ENCODE measurements at regions not wholly inside any gene's neighbourhood (a gene's known extent, or its start where the extent isn't known, plus 50 kb on each side); places are given as distances from the start of the nearest gene placed in this dataset.

DNA sequence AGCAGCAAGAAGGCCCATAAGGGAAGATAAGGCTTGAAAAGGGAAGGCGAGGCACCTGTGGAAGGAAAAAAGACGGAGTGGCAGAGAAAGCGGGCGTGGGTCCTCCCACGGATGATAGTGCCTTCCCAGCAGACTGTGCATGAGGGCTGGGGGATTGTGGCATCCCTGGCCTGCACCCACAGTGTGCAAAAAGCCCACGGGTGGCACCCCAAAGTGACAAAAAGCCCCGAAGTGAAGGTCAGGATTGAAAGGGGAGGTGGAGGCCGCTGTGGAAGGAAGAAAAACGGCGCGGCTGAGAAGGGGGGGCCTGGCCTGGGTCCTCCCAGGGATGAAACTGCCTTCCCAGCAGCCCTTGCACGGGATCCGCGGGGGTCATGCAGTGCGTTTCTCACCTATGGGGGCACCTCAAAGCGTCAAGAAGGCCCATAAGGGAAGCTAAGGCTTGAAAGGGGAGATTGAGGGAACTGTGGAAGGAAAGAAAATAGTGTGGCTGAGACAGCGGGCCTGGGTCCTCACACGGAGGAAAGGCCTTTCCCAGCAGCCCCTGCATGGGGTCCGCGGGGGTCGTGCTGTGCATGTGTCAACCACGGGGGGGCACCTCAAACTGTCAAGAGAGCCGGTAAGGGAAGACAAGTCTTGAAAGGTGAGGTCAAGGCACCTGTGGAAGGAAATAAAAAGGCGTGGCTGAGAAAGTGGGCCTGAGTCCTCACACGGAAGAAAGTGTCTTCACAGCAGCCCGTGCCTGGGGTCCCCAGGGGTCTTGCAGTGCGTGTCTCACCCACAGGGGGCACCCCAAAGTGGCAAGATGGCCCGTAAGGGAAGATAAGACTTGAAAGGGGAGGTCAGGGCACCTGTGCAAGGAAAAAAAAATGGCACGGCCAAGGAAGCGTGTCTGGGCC, 274.1 kb downstream of the ALG10 start:
- no peak overlapping the region for H2AFZ ChIP-seq
- no peaks in the 10 kb centered on the region for H3K36me3 ChIP-seq (ENCODE audit: control insufficient read depth, insufficient read depth, low read length)
- no peak overlapping the region for H3K4me3 ChIP-seq (ENCODE audit: low read depth, low read length)
- H3K27ac ChIP-seq, result no peak overlapping the region
- H3K79me2 ChIP-seq, result no peaks in the 10 kb centered on the region
- TF ChIP-seq, protein P1, sequence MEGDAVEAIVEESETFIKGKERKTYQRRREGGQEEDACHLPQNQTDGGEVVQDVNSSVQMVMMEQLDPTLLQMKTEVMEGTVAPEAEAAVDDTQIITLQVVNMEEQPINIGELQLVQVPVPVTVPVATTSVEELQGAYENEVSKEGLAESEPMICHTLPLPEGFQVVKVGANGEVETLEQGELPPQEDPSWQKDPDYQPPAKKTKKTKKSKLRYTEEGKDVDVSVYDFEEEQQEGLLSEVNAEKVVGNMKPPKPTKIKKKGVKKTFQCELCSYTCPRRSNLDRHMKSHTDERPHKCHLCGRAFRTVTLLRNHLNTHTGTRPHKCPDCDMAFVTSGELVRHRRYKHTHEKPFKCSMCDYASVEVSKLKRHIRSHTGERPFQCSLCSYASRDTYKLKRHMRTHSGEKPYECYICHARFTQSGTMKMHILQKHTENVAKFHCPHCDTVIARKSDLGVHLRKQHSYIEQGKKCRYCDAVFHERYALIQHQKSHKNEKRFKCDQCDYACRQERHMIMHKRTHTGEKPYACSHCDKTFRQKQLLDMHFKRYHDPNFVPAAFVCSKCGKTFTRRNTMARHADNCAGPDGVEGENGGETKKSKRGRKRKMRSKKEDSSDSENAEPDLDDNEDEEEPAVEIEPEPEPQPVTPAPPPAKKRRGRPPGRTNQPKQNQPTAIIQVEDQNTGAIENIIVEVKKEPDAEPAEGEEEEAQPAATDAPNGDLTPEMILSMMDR (IDR thresholded peaks at IDR 0.05), result no peak
- H3K9ac ChIP-seq, result no peak overlapping the region
- H3K9me3 ChIP-seq (ENCODE audit: control insufficient read depth, low read length), result no peaks in the 10 kb centered on the region
- H3K27me3 ChIP-seq (ENCODE audit: control insufficient read depth, insufficient read depth, low read length), result no peaks in the 10 kb centered on the region
- H3K4me2 ChIP-seq (ENCODE audit: low read length), result no peak overlapping the region
- no peaks in the 10 kb centered on the region for H3K4me1 ChIP-seq

DNA sequence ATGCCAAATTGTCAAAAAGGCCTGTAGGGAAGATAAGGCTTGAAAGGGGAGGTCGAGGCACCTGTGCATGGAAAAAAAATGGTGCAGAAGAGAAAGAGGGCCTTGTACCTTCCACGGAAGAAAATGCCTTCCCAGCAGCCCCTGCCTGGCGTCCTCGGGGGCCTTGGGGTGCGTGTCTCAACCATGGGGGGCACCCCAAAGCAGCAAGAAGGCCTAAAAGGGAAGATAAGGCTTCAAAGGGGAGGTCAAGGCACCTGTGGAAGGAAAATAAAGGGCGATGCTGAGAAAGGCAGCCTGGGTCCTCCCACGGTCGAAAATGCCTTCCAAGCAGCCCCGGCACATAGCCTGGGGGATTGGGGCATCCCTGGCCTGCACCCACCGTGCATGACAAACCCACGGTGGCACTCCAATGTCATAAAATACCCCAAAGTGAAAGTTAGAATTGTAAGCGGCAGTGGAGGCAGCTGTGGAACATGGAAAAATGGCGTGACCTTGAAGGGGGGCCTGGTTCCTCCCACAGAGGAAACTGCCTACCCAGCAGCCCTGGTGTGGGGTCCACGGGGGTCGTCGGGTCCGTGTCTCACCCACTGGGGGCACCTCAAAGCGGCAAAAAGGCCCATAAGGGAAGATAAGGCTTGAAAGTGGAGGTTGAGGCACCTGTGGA, 275.0 kb downstream of the ALG10 start:
- Histone ChIP-seq H3K27ac (no peak overlapping the region), H3K4me1 (no peaks in the 10 kb centered on the region), H2AFZ (no peak overlapping the region), H3K79me2 (no peaks in the 10 kb centered on the region), H3K27me3 (ENCODE audit: control insufficient read depth, insufficient read depth, low read length) (no peaks in the 10 kb centered on the region), H3K36me3 (ENCODE audit: control insufficient read depth, insufficient read depth, low read length) (no peaks in the 10 kb centered on the region), H3K9me3 (ENCODE audit: control insufficient read depth, low read length) (no peaks in the 10 kb centered on the region), H3K9ac (no peak overlapping the region), H3K4me2 (ENCODE audit: low read length) (no peak overlapping the region), H3K4me3 (ENCODE audit: low read depth, low read length) (no peak overlapping the region)
- TF ChIP-seq, protein P1 (IDR thresholded peaks at IDR 0.05), result no peak

DNA sequence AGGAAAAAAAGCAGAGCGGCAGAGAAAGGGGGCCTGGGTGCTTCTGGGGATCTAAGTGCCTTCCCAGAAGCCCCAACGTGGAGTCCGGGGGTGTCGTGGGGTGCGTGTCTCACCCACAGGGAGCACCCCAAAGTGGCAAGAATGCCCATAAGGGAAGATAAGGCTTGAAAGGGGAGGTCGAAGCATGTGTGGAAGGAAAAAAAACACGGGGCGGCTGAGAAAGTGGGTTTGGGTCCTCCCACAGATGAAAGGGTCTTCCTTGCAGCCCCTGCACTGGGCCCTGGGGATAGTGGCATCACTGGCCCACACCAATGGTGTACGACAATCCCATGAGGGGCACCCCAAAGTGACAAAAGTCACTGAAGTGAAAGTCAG, 275.5 kb downstream of the ALG10 start:
- Histone ChIP-seq H3K9me3 (ENCODE audit: control insufficient read depth, low read length) (no peaks in the 10 kb centered on the region), H3K4me2 (ENCODE audit: low read length) (no peak overlapping the region), H3K27me3 (ENCODE audit: control insufficient read depth, insufficient read depth, low read length) (no peaks in the 10 kb centered on the region), H3K4me1 (no peaks in the 10 kb centered on the region), H3K4me3 (ENCODE audit: low read depth, low read length) (no peak overlapping the region), H3K27ac (no peak overlapping the region), H3K36me3 (ENCODE audit: control insufficient read depth, insufficient read depth, low read length) (no peaks in the 10 kb centered on the region), H2AFZ (no peak overlapping the region), H3K79me2 (no peaks in the 10 kb centered on the region), H3K9ac (no peak overlapping the region)
- TF ChIP-seq, protein P1 (IDR thresholded peaks at IDR 0.05), result no peak

DNA sequence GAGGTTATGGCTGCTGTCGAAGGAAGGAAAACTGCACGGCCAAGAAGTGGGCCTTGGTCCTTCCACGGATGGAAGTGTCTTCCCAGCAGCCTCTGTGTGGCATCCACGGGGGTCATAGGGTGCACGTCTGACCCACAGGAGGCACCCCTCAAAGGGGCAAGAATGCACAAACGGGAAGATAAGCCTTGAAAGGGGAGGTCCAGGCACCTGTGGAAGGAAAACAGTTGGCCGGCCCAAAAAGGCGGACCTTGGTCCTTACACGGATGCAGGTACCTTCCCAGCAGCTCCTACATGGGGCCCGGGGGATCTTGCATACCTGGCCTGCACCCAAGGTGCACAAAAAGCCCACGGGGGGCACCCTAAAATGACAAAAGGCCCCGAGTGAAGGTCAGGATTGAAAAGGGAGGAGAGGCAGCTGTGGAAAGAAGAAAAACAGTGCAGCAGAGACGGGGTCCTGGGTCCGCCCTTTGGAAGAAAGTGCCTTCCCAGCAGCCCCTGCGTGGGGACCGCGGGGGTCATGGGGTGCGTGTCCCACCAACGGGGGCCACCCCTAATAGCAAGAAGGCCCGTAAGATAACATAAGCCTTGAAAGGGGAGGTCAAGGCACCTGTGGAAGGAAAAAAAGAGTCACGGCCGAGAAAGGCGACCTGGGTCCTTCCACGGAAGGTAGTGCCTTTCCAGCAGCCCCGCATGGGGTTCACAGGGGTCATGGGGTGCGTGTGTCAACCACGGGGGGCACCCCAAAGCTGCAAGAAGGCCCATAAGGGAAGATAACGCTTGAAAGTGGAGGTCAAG, 276.1 kb downstream of the ALG10 start:
- Histone ChIP-seq H3K9me3 (ENCODE audit: control insufficient read depth, low read length) (no peaks in the 10 kb centered on the region), H2AFZ (no peak overlapping the region), H3K9ac (no peak overlapping the region), H3K27me3 (ENCODE audit: control insufficient read depth, insufficient read depth, low read length) (no peaks in the 10 kb centered on the region), H3K4me3 (ENCODE audit: low read depth, low read length) (no peak overlapping the region), H3K4me2 (ENCODE audit: low read length) (no peak overlapping the region), H3K79me2 (no peaks in the 10 kb centered on the region), H3K27ac (no peak overlapping the region), H3K36me3 (ENCODE audit: control insufficient read depth, insufficient read depth, low read length) (no peaks in the 10 kb centered on the region), H3K4me1 (no peaks in the 10 kb centered on the region)
- TF ChIP-seq, protein P1 (IDR thresholded peaks at IDR 0.05), result no peak

All from parathyroid adenoma (tissue), 2 donors.